ENCODE measurements at regions not wholly inside any gene's neighbourhood (a gene's known extent, or its start where the extent isn't known, plus 50 kb on each side); places are given as distances from the start of the nearest gene placed in this dataset.

- Mint-ChIP-seq H3K36me3 (ENCODE audit: low read depth) (no peaks in the 10 kb centered on the region), H3K4me1 (no peaks in the 10 kb centered on the region), H3K27ac (no peak overlapping the region), H3K9me3 (no peaks in the 10 kb centered on the region), H3K27me3 (peaks cover under 1% of the 10 kb centered on the region), H3K4me3 (no peak overlapping the region)
- intact Hi-C loops (cut with micrococcal nuclease): no loop called here
- DNase-seq: no peak
- ATAC-seq (ENCODE audit: low read depth): no peak
- ChIA-PET CTCF (no interaction called here), POLR2A (no interaction called here)
- no peak for TF ChIP-seq CTCF (IDR thresholded peaks at IDR 0.05)
These were observed 313.1 kb downstream of the C11orf87 start for GRCh38 chr11:109735128-109735527.

- POLR2A ChIA-PET: no interaction called here
These were observed 317.4 kb downstream of the C11orf87 start for GRCh38 chr11:109739379-109739778.

GRCh38 chr11:109745996-109746625 is 324.1 kb downstream of the C11orf87 start:
- Mint-ChIP-seq H3K4me3 (no peak overlapping the region), H3K9me3 (no peaks in the 10 kb centered on the region), H3K27me3 (no peaks in the 10 kb centered on the region), H3K36me3 (ENCODE audit: low read depth) (no peaks in the 10 kb centered on the region), H3K27ac (no peak overlapping the region), H3K4me1 (no peaks in the 10 kb centered on the region)
- DNase-seq (no peak), ATAC-seq (ENCODE audit: low read depth) (no peak)
- ChIA-PET POLR2A (no interaction called here), CTCF (no interaction called here)
- intact Hi-C loops (cut with micrococcal nuclease): no loop called here
- no peak for TF ChIP-seq CTCF (IDR thresholded peaks at IDR 0.05)

More at GRCh38 chr11:109739379-109739778, 317.4 kb downstream of the C11orf87 start:
- Mint-ChIP-seq H3K9me3 (no peaks in the 10 kb centered on the region), H3K36me3 (ENCODE audit: low read depth) (no peaks in the 10 kb centered on the region), H3K4me1 (no peaks in the 10 kb centered on the region), H3K27ac (no peak overlapping the region), H3K4me3 (no peak overlapping the region), H3K27me3 (peaks cover 2% of the 10 kb centered on the region)
- no peak for TF ChIP-seq CTCF (IDR thresholded peaks at IDR 0.05)
- CTCF ChIA-PET: no interaction called here
- ATAC-seq (ENCODE audit: low read depth): no peak
- intact Hi-C loops (cut with micrococcal nuclease): no loop called here
- DNase-seq: no peak

GRCh38 chr11:109747839-109748238 is 325.8 kb downstream of the C11orf87 start:
- Mint-ChIP-seq H3K9me3 (no peaks in the 10 kb centered on the region), H3K36me3 (ENCODE audit: low read depth) (no peaks in the 10 kb centered on the region), H3K27me3 (no peaks in the 10 kb centered on the region), H3K4me3 (no peak overlapping the region), H3K4me1 (no peaks in the 10 kb centered on the region), H3K27ac (no peak overlapping the region)
- ChIA-PET POLR2A (no interaction called here), CTCF (no interaction called here)
- DNase-seq: no peak
- intact Hi-C loops (cut with micrococcal nuclease): no loop called here
- TF ChIP-seq CTCF (IDR thresholded peaks at IDR 0.05): no peak
- no peak for ATAC-seq (ENCODE audit: low read depth)

- Mint-ChIP-seq H3K27ac (no peak overlapping the region), H3K36me3 (ENCODE audit: low read depth) (no peaks in the 10 kb centered on the region), H3K4me3 (no peak overlapping the region), H3K27me3 (peaks cover 2% of the 10 kb centered on the region), H3K4me1 (no peaks in the 10 kb centered on the region), H3K9me3 (no peaks in the 10 kb centered on the region)
- no peak for ATAC-seq (ENCODE audit: low read depth)
- ChIA-PET POLR2A (no interaction called here), CTCF (no interaction called here)
- DNase-seq: no peak
- intact Hi-C loops (cut with micrococcal nuclease): no loop called here
- no peak for TF ChIP-seq CTCF (IDR thresholded peaks at IDR 0.05)
These were observed 327.5 kb downstream of the C11orf87 start for GRCh38 chr11:109749476-109749875.
